Astrocyte (in vitro differentiated cells and primary cell): ENCODE measurements at regions not wholly inside any gene's neighbourhood (a gene's known extent, or its start where the extent isn't known, plus 50 kb on each side); places are given as distances from the start of the nearest gene placed in this dataset.

Experiments
- DNase-seq: peaks from one replicate; pipeline ENCODE4 v3.0.0-alpha.2; 2010; ENCODE audit warnings: low read depth
- FAIRE-seq: peaks from 2 replicates; lab custom pipeline; 2011; peaks lifted over from hg19 to GRCh38; lab: Jason Lieb, UNC
- H2AFZ ChIP-seq: 2 replicates; pipeline ENCODE4 v1.6.0; 2012; ENCODE audit warnings: low read depth, low read length, inconsistent platforms
- H3K27ac ChIP-seq: 2 replicates; pipeline ENCODE4 v1.5.1; 2011; ENCODE audit warnings: low read depth, low read length, inconsistent platforms
- H3K27me3 ChIP-seq: 2 replicates; pipeline ENCODE4 v1.6.0; 2011; ENCODE audit warnings: low read length, inconsistent platforms; ENCODE audit not compliant: insufficient read depth
- H3K36me3 ChIP-seq: 2 replicates; pipeline ENCODE4 v1.5.1; 2011; ENCODE audit warnings: low read length, inconsistent platforms; ENCODE audit not compliant: insufficient read depth
- H3K4me1 ChIP-seq: 2 replicates; pipeline ENCODE4 v1.5.1; 2011; ENCODE audit warnings: low read length, inconsistent platforms; ENCODE audit not compliant: insufficient read depth
- H3K4me2 ChIP-seq: 2 replicates; pipeline ENCODE4 v1.6.0; 2012; ENCODE audit warnings: low read length, inconsistent platforms
- H3K4me3 ChIP-seq: 2 replicates; pipeline ENCODE4 v1.5.1; 2011; ENCODE audit warnings: low read depth, mild to moderate bottlenecking, low read length, inconsistent platforms; ENCODE audit not compliant: insufficient read depth
- H3K79me2 ChIP-seq: 2 replicates; pipeline ENCODE4 v1.6.0; 2012; ENCODE audit warnings: mild to moderate bottlenecking, low read length, inconsistent platforms; ENCODE audit not compliant: insufficient read depth
- H3K9ac ChIP-seq: 2 replicates; pipeline ENCODE4 v1.6.0; 2012; ENCODE audit warnings: mild to moderate bottlenecking, low read length, inconsistent platforms
- H3K9me3 ChIP-seq: 2 replicates; pipeline ENCODE4 v1.5.1; 2012; ENCODE audit warnings: low read depth, mild to moderate bottlenecking, low read length, inconsistent platforms; ENCODE audit not compliant: insufficient read depth
- H4K20me1 ChIP-seq: 2 replicates; pipeline ENCODE4 v1.6.0; 2012; ENCODE audit warnings: low read length, inconsistent platforms; ENCODE audit not compliant: insufficient read depth
- H3K27ac Mint-ChIP-seq: one replicate; pipeline ENCODE4 v1.8.0; 2021; ENCODE audit warnings: mild to moderate bottlenecking, mixed read lengths; ENCODE audit not compliant: unreplicated experiment
- H3K27me3 Mint-ChIP-seq: one replicate; pipeline ENCODE4 v1.8.0; 2021; ENCODE audit warnings: low read depth, mixed read lengths; ENCODE audit not compliant: unreplicated experiment
- H3K36me3 Mint-ChIP-seq: one replicate; pipeline ENCODE4 v1.8.0; 2021; ENCODE audit warnings: low read depth, mixed read lengths; ENCODE audit not compliant: unreplicated experiment
- H3K4me1 Mint-ChIP-seq: one replicate; pipeline ENCODE4 v1.8.0; 2021; ENCODE audit warnings: low read depth, mixed read lengths; ENCODE audit not compliant: unreplicated experiment
- H3K4me3 Mint-ChIP-seq: one replicate; pipeline ENCODE4 v1.8.0; 2021; ENCODE audit warnings: mild to moderate bottlenecking, moderate library complexity, mixed read lengths; ENCODE audit not compliant: unreplicated experiment
- H3K9me3 Mint-ChIP-seq: one replicate; pipeline ENCODE4 v1.8.0; 2021; ENCODE audit warnings: mild to moderate bottlenecking, mixed read lengths; ENCODE audit not compliant: unreplicated experiment
- EZH2 ChIP-seq: IDR thresholded peaks from 2 replicates; pipeline ENCODE4 v1.6.1; 2012; ENCODE audit warnings: mild to moderate bottlenecking, low read length, inconsistent platforms; ENCODE audit not compliant: insufficient read depth
- TF ChIP-seq, protein P1 (sequence below): IDR thresholded peaks from 2 replicates; pipeline ENCODE4 v1.5.1; 2011; ENCODE audit warnings: low read depth, mild to moderate bottlenecking, inconsistent platforms, low read length, moderate library complexity; ENCODE audit not compliant: insufficient read depth

DNA sequence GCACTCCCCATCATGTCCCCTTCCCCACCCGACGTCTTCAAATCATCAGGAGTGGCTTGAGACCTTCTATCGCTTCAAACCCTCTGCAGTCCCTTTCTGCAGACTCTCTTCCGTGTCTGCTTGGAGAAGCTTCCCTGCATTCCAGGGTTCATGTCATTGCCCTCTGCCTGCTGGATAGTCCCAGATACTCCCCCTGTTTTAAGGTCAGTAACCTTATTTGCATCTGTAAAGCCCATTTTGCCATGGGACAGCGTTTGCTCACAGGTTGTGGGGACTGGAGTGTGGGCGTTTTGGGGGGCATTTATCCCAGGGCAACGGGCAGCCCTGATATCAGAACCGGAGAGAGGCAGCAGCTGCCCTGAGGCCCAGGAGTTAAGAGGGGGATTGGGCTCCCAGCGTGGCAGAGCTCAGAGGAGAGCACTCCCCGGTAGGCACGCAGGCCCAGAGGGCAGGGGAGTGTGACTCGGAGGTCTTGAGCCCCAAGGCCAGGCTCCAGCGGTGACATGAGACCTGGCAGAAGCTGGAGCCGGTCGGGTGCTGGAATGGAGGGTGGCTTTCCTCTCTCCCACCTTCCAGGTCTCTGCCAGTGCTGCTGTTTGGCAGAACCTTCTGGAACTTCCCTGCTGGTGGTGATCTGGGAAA lies 73.8 kb downstream of the RTP5 start:
- FAIRE-seq (no peak), DNase-seq (no peak)
- no peaks in the 10 kb centered on the region for H3K27me3 ChIP-seq
- H2AFZ ChIP-seq = no peak overlapping the region
- Mint-ChIP-seq H3K27me3 (peaks cover 39% of the 10 kb centered on the region), H3K4me1 (peaks cover 2% of the 10 kb centered on the region), H3K9me3 (peaks cover 12% of the 10 kb centered on the region), H3K4me3 (no peak overlapping the region), H3K36me3 (peaks cover 4% of the 10 kb centered on the region), H3K27ac (no peak overlapping the region)
- H3K27ac ChIP-seq = no peak overlapping the region
- no peak overlapping the region for H3K4me3 ChIP-seq
- no peaks in the 10 kb centered on the region for H4K20me1 ChIP-seq
- no peaks in the 10 kb centered on the region for H3K36me3 ChIP-seq
- no peak overlapping the region for H3K4me2 ChIP-seq
- H3K9ac ChIP-seq = no peak overlapping the region
- H3K4me1 ChIP-seq = no peaks in the 10 kb centered on the region
- TF ChIP-seq EZH2 = no peak
- TF ChIP-seq, protein P1, sequence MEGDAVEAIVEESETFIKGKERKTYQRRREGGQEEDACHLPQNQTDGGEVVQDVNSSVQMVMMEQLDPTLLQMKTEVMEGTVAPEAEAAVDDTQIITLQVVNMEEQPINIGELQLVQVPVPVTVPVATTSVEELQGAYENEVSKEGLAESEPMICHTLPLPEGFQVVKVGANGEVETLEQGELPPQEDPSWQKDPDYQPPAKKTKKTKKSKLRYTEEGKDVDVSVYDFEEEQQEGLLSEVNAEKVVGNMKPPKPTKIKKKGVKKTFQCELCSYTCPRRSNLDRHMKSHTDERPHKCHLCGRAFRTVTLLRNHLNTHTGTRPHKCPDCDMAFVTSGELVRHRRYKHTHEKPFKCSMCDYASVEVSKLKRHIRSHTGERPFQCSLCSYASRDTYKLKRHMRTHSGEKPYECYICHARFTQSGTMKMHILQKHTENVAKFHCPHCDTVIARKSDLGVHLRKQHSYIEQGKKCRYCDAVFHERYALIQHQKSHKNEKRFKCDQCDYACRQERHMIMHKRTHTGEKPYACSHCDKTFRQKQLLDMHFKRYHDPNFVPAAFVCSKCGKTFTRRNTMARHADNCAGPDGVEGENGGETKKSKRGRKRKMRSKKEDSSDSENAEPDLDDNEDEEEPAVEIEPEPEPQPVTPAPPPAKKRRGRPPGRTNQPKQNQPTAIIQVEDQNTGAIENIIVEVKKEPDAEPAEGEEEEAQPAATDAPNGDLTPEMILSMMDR = no peak
- H3K79me2 ChIP-seq = no peaks in the 10 kb centered on the region
- H3K9me3 ChIP-seq = peaks cover 17% of the 10 kb centered on the region

DNA sequence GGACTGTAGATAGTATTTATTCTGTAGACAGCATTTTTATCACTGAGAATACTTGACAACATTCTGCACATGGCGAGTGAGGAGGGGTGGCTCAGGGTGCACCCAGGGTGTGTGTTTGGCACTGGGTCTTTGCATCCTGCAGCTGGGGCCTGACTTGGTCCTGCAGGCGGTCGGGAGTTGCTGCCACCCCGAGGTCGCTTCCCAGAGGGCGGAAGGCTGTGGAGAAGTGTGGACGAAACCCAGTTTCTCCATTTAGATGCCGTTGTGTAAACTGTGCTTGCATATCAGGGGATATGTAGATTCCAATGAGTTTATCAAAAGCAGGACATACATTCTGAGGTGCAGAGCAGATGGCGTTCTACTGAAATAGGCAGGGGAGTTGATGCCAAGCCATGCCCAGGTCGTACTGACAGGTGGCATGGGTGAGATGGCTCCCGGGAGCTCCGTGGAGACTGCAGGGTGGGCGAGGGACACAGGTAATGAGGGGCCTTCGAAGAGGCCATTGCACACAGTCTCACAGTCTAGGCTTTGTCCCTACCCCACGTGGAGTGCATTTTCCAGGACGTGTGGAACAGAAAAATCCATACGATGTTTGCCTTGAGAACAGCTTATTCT lies 74.5 kb downstream of the RTP5 start:
- Histone ChIP-seq H3K36me3 (no peaks in the 10 kb centered on the region), H4K20me1 (no peaks in the 10 kb centered on the region), H3K27ac (no peak overlapping the region), H3K79me2 (no peaks in the 10 kb centered on the region), H3K27me3 (no peaks in the 10 kb centered on the region), H3K4me1 (no peaks in the 10 kb centered on the region), H3K4me2 (no peak overlapping the region), H2AFZ (no peak overlapping the region), H3K9me3 (peaks cover 17% of the 10 kb centered on the region), H3K4me3 (no peak overlapping the region), H3K9ac (no peak overlapping the region)
- FAIRE-seq (no peak), DNase-seq (no peak)
- H3K9me3 Mint-ChIP-seq = peaks cover 12% of the 10 kb centered on the region
- no peak overlapping the region for H3K4me3 Mint-ChIP-seq
- peaks cover 4% of the 10 kb centered on the region for H3K36me3 Mint-ChIP-seq
- no peak overlapping the region for H3K27ac Mint-ChIP-seq
- TF ChIP-seq, protein P1 = no peak
- no peak for TF ChIP-seq EZH2
- peaks cover 2% of the 10 kb centered on the region for H3K4me1 Mint-ChIP-seq
- H3K27me3 Mint-ChIP-seq = peaks cover 40% of the 10 kb centered on the region

DNA sequence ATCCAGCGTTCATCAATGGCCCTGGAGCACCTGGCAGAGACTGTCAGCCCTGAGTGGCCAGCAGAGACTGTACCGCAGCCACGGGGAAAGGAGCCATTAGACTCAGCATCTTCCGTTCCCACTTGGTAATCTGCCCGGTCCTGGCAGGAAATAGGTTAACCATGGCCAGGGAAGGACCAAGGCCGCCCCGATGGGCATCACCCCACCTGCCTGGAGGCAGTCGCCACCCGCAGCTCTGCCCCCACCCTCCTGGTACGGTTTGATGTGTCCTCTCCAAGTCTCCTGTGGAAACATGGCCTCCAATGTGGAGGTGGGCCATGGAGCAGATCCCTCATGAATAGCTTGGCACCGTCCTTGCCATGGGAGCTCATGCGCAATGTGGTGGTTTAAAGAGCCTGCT lies 75.3 kb downstream of the RTP5 start:
- H3K27me3 Mint-ChIP-seq = peaks cover 40% of the 10 kb centered on the region
- H3K36me3 Mint-ChIP-seq = peaks cover 4% of the 10 kb centered on the region
- no peak overlapping the region for H3K27ac ChIP-seq
- DNase-seq (no peak), FAIRE-seq (no peak)
- no peaks in the 10 kb centered on the region for H3K27me3 ChIP-seq
- no peaks in the 10 kb centered on the region for H3K36me3 ChIP-seq
- peaks cover 2% of the 10 kb centered on the region for H3K4me1 Mint-ChIP-seq
- no peaks in the 10 kb centered on the region for H3K79me2 ChIP-seq
- H3K9me3 ChIP-seq = peaks cover 13% of the 10 kb centered on the region
- no peaks in the 10 kb centered on the region for H3K4me1 ChIP-seq
- H2AFZ ChIP-seq = no peak overlapping the region
- H3K4me3 Mint-ChIP-seq = no peak overlapping the region
- no peaks in the 10 kb centered on the region for H4K20me1 ChIP-seq
- no peak for TF ChIP-seq EZH2
- TF ChIP-seq, protein P1 = no peak
- no peak overlapping the region for H3K9ac ChIP-seq
- no peak overlapping the region for H3K4me3 ChIP-seq
- H3K4me2 ChIP-seq = no peak overlapping the region
- peaks cover 12% of the 10 kb centered on the region for H3K9me3 Mint-ChIP-seq
- no peak overlapping the region for H3K27ac Mint-ChIP-seq
